ENCODE measurements at regions not wholly inside any gene's neighbourhood (a gene's known extent, or its start where the extent isn't known, plus 50 kb on each side); places are given as distances from the start of the nearest gene placed in this dataset.

- Mint-ChIP-seq H3K36me3 (no peaks in the 10 kb centered on the region), H3K27ac (no peak overlapping the region)
Observed at GRCh38 chr18:30386624-30387023, 655.9 kb downstream of the DSC3 start.

DNA sequence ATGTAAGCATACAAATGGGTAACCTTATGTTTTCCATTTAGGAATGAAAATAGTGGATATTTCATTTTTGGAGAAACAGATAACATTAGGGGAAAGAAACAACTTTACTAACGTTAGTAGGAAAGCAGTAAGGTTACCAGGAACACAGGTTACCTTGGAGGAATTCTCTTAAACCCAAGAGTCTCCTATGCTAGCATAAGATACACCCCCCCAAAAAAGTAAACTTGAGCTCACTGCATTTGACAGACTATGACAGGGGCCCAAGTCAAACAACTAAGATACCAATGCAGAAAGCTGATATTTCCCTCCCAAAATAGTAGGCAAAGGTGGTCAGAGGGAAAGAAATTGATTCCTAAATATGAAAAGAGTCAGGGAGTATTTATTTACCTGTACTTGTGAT is 656.9 kb downstream of the DSC3 start:
- POLR2A ChIA-PET, result no interaction called here
- H3K4me3 Mint-ChIP-seq, result no peak overlapping the region
- no peak for ATAC-seq (ENCODE audit: low read depth)

More at GRCh38 chr18:30386624-30387023, 655.9 kb downstream of the DSC3 start:
- no peak overlapping the region for H3K4me3 Mint-ChIP-seq
- H3K27me3 Mint-ChIP-seq, result no peaks in the 10 kb centered on the region
- no peaks in the 10 kb centered on the region for H3K4me1 Mint-ChIP-seq
- DNase-seq (no peak), ATAC-seq (ENCODE audit: low read depth) (no peak)
- POLR2A ChIA-PET, result no interaction called here
- H3K9me3 Mint-ChIP-seq, result peaks cover 5% of the 10 kb centered on the region

GRCh38 chr18:30381826-30382225 is 660.7 kb downstream of the DSC3 start:
- POLR2A ChIA-PET, result no interaction called here
- Mint-ChIP-seq H3K27me3 (no peaks in the 10 kb centered on the region), H3K27ac (no peak overlapping the region), H3K36me3 (no peaks in the 10 kb centered on the region), H3K4me3 (no peak overlapping the region), H3K4me1 (no peaks in the 10 kb centered on the region), H3K9me3 (peaks cover 5% of the 10 kb centered on the region)
- DNase-seq (no peak), ATAC-seq (ENCODE audit: low read depth) (no peak)

More for the DNA sequence above, 656.9 kb downstream of the DSC3 start:
- no peaks in the 10 kb centered on the region for H3K4me1 Mint-ChIP-seq
- H3K36me3 Mint-ChIP-seq, result no peaks in the 10 kb centered on the region
- peaks cover 5% of the 10 kb centered on the region for H3K9me3 Mint-ChIP-seq
- H3K27ac Mint-ChIP-seq, result no peak overlapping the region
- DNase-seq, result no peak
- no peaks in the 10 kb centered on the region for H3K27me3 Mint-ChIP-seq

DNA sequence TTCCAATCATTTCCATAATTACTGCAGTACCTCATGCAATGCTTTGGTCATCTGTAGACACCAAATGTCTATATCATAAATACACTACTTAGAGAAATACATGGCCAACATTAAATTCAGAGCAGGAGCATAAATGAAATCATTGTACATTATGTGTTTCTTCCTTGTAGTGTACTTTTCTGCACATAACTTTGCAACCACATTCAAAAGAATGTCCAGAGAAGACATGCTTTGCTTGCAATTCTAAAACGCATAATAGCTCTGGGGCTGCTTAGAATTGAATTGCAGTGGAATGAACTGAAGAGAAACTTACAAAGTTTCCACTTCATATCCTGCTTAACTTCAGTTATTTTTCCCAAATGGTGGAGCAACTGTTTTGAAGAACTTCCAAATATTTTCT is 664.4 kb downstream of the DSC3 start:
- DNase-seq (no peak), ATAC-seq (ENCODE audit: low read depth) (no peak)
- Mint-ChIP-seq H3K27me3 (no peaks in the 10 kb centered on the region), H3K9me3 (peaks cover 4% of the 10 kb centered on the region), H3K4me1 (no peaks in the 10 kb centered on the region), H3K4me3 (no peak overlapping the region), H3K36me3 (no peaks in the 10 kb centered on the region), H3K27ac (no peak overlapping the region)
- POLR2A ChIA-PET, result no interaction called here

DNA sequence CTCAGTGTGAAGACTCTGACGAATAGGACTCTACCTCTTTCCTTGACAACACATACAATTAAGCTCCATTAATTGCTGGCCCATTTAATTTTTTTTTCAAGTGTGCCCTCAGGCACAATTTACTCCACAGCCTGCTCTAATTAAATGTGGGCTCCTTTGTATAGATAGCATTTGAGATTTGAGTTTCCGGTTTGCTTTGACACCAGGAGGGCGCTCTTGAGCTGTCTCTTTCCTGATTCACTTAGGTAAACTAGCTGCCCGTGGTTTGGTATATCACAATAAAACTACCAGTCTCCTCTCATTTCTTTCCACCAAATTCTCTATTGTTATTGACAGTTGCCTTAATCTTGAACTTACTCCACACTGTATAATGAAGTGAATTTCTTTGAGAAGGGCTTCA is 666.0 kb downstream of the DSC3 start:
- no peaks in the 10 kb centered on the region for H3K36me3 Mint-ChIP-seq
- no peaks in the 10 kb centered on the region for H3K27me3 Mint-ChIP-seq
- peaks cover 3% of the 10 kb centered on the region for H3K9me3 Mint-ChIP-seq
- ATAC-seq (ENCODE audit: low read depth) (no peak), DNase-seq (no peak)
- H3K4me3 Mint-ChIP-seq, result no peak overlapping the region
- POLR2A ChIA-PET, result no interaction called here
- H3K27ac Mint-ChIP-seq, result no peak overlapping the region
- H3K4me1 Mint-ChIP-seq, result no peaks in the 10 kb centered on the region

- H3K4me3 Mint-ChIP-seq, result no peak overlapping the region
- no peaks in the 10 kb centered on the region for H3K27me3 Mint-ChIP-seq
- H3K27ac Mint-ChIP-seq, result no peak overlapping the region
- ATAC-seq (ENCODE audit: low read depth) (no peak), DNase-seq (no peak)
- H3K4me1 Mint-ChIP-seq, result no peaks in the 10 kb centered on the region
- H3K36me3 Mint-ChIP-seq, result no peaks in the 10 kb centered on the region
- no peaks in the 10 kb centered on the region for H3K9me3 Mint-ChIP-seq
- POLR2A ChIA-PET, result no interaction called here
Observed at GRCh38 chr18:30361864-30362540, 680.5 kb downstream of the DSC3 start.

DNA sequence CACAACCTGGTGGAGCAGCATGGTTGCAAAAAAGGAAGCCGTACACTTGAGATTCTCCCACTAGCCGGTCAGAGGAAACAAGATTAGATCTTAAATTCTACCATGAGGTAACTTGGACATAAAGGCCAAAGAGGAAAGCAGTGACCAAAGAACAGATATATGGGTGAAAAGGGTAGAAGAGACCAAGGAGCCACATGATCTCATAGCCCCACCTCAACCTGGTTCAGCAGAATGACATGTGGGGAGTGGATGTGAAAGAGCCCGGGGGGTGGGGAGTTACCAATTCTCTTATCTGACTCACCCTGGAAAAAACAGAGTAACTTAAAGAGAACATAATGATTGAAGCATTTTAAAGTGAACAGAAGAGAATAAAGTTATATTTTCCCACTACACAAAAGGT is 683.0 kb downstream of the DSC3 start:
- no peak overlapping the region for H3K4me3 Mint-ChIP-seq
- H3K36me3 Mint-ChIP-seq, result no peaks in the 10 kb centered on the region
- H3K27me3 Mint-ChIP-seq, result no peaks in the 10 kb centered on the region
- ATAC-seq (ENCODE audit: low read depth), result no peak
- no peaks in the 10 kb centered on the region for H3K9me3 Mint-ChIP-seq
- no peak for DNase-seq
- POLR2A ChIA-PET, result no interaction called here
- H3K4me1 Mint-ChIP-seq, result no peaks in the 10 kb centered on the region
- no peak overlapping the region for H3K27ac Mint-ChIP-seq

DNA sequence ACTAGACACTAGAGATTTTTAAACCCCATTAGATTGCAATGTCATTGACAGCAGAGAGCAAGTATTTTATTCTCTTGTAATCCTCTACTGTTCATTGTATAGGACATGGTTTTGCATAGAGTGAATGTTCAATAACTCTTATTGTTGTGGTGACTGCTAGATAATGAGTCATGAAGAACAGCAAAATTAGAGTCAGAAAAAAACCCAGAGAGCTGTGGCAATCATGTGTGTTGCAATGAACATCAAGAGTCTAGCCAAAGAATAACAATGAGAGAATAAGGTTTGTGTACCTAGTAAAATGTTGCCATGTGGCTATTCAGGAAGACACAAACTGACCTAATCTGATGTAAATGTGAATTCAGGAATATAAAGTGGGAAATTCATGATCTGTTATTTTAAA is 684.0 kb downstream of the DSC3 start:
- Mint-ChIP-seq H3K27me3 (no peaks in the 10 kb centered on the region), H3K36me3 (no peaks in the 10 kb centered on the region), H3K27ac (no peak overlapping the region), H3K4me1 (no peaks in the 10 kb centered on the region), H3K9me3 (no peaks in the 10 kb centered on the region), H3K4me3 (no peak overlapping the region)
- ATAC-seq (ENCODE audit: low read depth) (no peak), DNase-seq (no peak)
- POLR2A ChIA-PET, result no interaction called here

DNA sequence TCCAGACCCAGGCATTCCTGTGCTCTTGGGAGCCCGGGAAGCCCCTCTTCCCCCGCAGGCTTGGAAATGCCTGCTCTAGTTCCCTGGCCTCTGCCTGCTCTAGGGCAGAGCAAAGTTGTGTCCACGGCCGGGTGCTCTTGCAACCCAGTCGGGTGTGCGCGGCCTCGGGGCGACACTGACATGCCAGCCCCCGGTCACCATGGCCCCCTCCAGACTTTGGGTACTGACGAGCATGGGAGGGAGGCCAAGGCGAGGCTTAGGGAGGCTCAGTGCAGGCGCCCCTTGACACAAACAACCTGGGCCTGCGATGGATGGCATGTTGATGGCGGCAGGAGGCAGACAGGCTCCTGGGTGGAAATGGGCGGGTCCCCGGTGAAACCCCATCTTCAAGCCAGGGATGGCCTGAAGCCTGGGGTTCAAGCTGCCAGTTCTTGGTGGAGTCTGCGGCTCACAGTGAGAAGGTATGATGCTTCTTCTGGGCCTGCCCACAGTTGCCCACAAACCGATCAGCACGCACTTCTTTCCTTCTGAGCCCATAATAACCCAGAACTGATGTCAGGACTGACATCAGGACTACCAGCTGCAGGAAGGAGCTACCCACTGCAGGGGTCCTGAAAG is 689.9 kb downstream of the DSC3 start:
- ATAC-seq (ENCODE audit: low read depth) (no peak), DNase-seq (no peak)
- peaks cover 5% of the 10 kb centered on the region for H3K9me3 Mint-ChIP-seq
- H3K27me3 Mint-ChIP-seq, result no peaks in the 10 kb centered on the region
- POLR2A ChIA-PET, result no interaction called here
- no peaks in the 10 kb centered on the region for H3K4me1 Mint-ChIP-seq
- no peaks in the 10 kb centered on the region for H3K36me3 Mint-ChIP-seq
- H3K27ac Mint-ChIP-seq, result no peak overlapping the region
- no peak overlapping the region for H3K4me3 Mint-ChIP-seq

DNA sequence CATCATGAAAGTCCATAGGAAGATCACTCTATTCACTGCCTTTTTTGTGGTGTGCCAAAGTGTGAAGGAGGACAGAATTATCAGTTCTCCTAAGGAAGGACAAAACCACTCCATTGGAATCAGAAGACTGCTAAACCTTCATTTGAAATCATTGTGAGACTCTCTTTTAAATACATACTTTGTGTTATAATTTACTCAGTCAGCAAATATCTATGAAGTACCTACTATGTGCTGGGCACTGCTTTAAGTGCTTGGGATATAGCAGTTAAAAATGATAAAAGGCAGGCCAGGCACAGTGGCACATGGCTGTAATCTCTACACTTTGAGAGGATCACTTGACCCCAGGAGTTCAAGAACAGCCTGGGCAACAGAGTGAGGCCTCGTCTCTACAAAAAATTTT is 692.3 kb downstream of the DSC3 start:
- Mint-ChIP-seq H3K4me1 (no peaks in the 10 kb centered on the region), H3K27me3 (no peaks in the 10 kb centered on the region), H3K27ac (no peak overlapping the region), H3K4me3 (no peak overlapping the region), H3K36me3 (no peaks in the 10 kb centered on the region), H3K9me3 (peaks cover 5% of the 10 kb centered on the region)
- POLR2A ChIA-PET, result no interaction called here
- no peak for ATAC-seq (ENCODE audit: low read depth)
- DNase-seq, result no peak

- peaks cover 4% of the 10 kb centered on the region for H3K9me3 Mint-ChIP-seq
- no peaks in the 10 kb centered on the region for H3K36me3 Mint-ChIP-seq
- DNase-seq, result no peak
- no peak overlapping the region for H3K27ac Mint-ChIP-seq
- no peak overlapping the region for H3K4me3 Mint-ChIP-seq
- no peak for ATAC-seq (ENCODE audit: low read depth)
- POLR2A ChIA-PET, result no interaction called here
- H3K27me3 Mint-ChIP-seq, result no peaks in the 10 kb centered on the region
- no peaks in the 10 kb centered on the region for H3K4me1 Mint-ChIP-seq
Observed at GRCh38 chr18:30343090-30343489, 699.5 kb downstream of the DSC3 start.

DNA sequence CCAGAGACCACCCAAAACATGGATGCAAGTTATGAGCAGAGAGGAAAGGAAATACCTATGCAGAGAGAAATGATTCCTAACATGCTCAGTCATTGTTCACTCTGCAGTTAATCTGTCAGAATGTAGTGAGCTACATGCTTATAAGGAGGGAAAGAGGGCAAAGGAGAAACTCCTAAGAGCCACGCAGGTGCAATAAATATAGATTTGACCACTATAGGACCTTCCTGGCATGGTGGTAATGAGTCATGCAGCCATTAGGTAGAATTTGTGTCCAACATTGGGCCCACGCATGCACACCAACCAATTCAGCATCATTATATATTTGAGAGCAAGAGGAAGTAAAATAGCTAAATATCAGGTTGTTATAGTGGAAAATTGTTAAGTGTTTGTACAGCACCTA is 699.9 kb downstream of the DSC3 start:
- POLR2A ChIA-PET, result no interaction called here
- H3K27ac Mint-ChIP-seq, result no peak overlapping the region
- no peaks in the 10 kb centered on the region for H3K4me1 Mint-ChIP-seq
- ATAC-seq (ENCODE audit: low read depth) (no peak), DNase-seq (no peak)
- no peak overlapping the region for H3K4me3 Mint-ChIP-seq
- no peaks in the 10 kb centered on the region for H3K27me3 Mint-ChIP-seq
- peaks cover 3% of the 10 kb centered on the region for H3K9me3 Mint-ChIP-seq
- no peaks in the 10 kb centered on the region for H3K36me3 Mint-ChIP-seq

DNA sequence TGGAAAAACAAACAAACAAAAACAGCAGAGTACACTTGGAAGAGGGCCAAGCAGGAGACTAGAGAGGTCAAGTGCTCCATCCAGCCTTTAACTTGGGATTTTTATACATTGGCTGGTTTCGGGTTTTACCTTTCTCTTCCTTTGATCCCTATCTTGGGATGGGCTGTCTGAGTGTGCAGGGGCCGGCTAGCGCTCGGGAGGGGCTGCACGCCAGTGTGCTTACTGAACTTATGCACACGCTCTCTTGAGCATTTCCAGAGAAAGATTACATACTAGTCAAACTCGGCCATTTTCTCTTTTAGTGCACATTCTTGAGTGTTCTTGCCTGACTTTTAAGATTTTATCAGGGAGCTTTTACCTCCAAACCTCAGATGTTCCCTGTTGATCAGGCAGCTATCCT is 707.8 kb downstream of the DSC3 start:
- DNase-seq, result no peak
- Mint-ChIP-seq H3K9me3 (no peaks in the 10 kb centered on the region), H3K27ac (no peak overlapping the region), H3K36me3 (no peaks in the 10 kb centered on the region), H3K27me3 (no peaks in the 10 kb centered on the region), H3K4me1 (no peaks in the 10 kb centered on the region), H3K4me3 (no peak overlapping the region)
- ATAC-seq (ENCODE audit: low read depth), result no peak
- POLR2A ChIA-PET, result no interaction called here

GRCh38 chr18:30333310-30333709 is 709.2 kb downstream of the DSC3 start:
- H3K4me3 Mint-ChIP-seq, result no peak overlapping the region
- DNase-seq (no peak), ATAC-seq (ENCODE audit: low read depth) (no peak)
- H3K36me3 Mint-ChIP-seq, result no peaks in the 10 kb centered on the region
- no peaks in the 10 kb centered on the region for H3K4me1 Mint-ChIP-seq
- no peak overlapping the region for H3K27ac Mint-ChIP-seq
- H3K27me3 Mint-ChIP-seq, result no peaks in the 10 kb centered on the region
- POLR2A ChIA-PET, result no interaction called here
- peaks cover 2% of the 10 kb centered on the region for H3K9me3 Mint-ChIP-seq

GRCh38 chr18:30328839-30329238 is 713.7 kb downstream of the DSC3 start:
- Mint-ChIP-seq H3K36me3 (no peaks in the 10 kb centered on the region), H3K27me3 (no peaks in the 10 kb centered on the region), H3K4me3 (no peak overlapping the region), H3K27ac (no peak overlapping the region), H3K9me3 (peaks cover 2% of the 10 kb centered on the region), H3K4me1 (no peaks in the 10 kb centered on the region)
- ATAC-seq (ENCODE audit: low read depth) (no peak), DNase-seq (no peak)
- POLR2A ChIA-PET, result no interaction called here

Measured in activated naive CD8-positive, alpha-beta T cell treated with anti-CD3 and anti-CD28 coated beads, Interleukin-2, amount 10 ng/mL, durations not matched to agents 7 days and 5 days (primary cell).